ENCODE measurements at regions not wholly inside any gene's neighbourhood (a gene's known extent, or its start where the extent isn't known, plus 50 kb on each side); places are given as distances from the start of the nearest gene placed in this dataset.

DNA sequence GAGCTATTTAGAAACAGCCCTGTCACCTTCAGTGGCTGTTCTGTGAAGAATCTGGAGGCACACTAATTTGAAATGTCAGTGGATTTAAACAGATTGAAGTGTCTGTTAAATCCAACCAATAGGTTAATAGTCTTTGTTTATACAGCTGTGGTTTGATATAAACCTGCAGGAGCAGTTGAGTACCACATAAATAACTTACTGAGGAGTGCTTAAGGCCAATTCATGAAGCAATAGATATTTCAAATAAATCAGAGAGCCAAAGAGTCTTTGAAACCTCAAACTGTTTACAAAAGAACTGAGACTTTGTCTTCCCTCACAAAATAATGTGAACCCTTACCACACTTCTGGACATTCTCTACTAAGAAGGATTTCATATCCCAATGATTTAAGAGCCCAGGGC is 111.9 kb downstream of the FEM1C start:
- H3K4me3 Mint-ChIP-seq: no peak overlapping the region
- H3K27ac Mint-ChIP-seq: no peak overlapping the region
- H3K4me3 ChIP-seq (ENCODE audit: control insufficient read depth in 1 of 2, extremely low read depth in 1 of 2, low read length in 1 of 2): no peak overlapping the region
- H3K27me3 Mint-ChIP-seq: peaks cover 7 to 20% of the 10 kb centered on the region in 2 donors
- no peaks in the 10 kb centered on the region for H3K4me1 ChIP-seq (ENCODE audit: control insufficient read depth in 1 of 2, extremely low read depth in 1 of 2, insufficient read depth in 2 of 2, low read length in 2 of 2)
- H3K27ac ChIP-seq (ENCODE audit: low read length): no peak overlapping the region
- no peaks in the 10 kb centered on the region for H3K4me1 Mint-ChIP-seq
- no peaks in the 10 kb centered on the region for H3K9me3 ChIP-seq
- H3K36me3 ChIP-seq (ENCODE audit: control insufficient read depth in 2 of 2, extremely low read depth in 1 of 2, insufficient read depth in 1 of 2, low read length in 1 of 2): no peaks in the 10 kb centered on the region
- H3K27me3 ChIP-seq (replicated peaks in 1 of 2; ENCODE audit: control insufficient read depth in 2 of 2, extremely low read depth in 1 of 2, insufficient read depth in 2 of 2, low read length in 1 of 2): peaks cover 0 to 2% of the 10 kb centered on the region in 2 experiments
- no peaks in the 10 kb centered on the region for H3K9me3 Mint-ChIP-seq
- POLR2A ChIA-PET: no interaction called here
- H3K36me3 Mint-ChIP-seq: no peaks in the 10 kb centered on the region
- CTCF ChIA-PET: no interaction called here
- ATAC-seq (replicated peaks in 1 of 4) (no peak), DNase-seq (no peak)

DNA sequence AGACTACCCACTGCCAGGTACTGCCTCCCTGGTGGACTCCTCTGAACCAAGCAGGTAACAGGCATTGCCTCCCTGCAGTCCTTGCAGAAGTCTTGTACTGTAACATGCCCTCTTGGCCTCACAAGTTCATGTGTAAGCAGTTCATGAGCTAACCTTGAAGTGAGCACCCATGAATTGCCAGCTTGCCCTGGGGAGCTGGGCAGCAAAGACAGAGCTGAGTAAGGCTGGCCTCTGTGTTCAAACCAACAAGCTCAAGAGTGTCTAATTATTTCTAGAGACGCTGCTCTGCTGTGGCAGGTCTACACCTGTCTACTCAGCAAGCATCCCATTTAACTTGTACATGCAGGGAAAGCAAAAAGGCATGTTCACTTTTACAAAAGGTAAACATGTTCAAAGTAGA is 113.5 kb downstream of the FEM1C start:
- CTCF ChIA-PET: no interaction called here
- no peaks in the 10 kb centered on the region for H3K36me3 Mint-ChIP-seq
- no peaks in the 10 kb centered on the region for H3K36me3 ChIP-seq (ENCODE audit: control insufficient read depth in 2 of 2, extremely low read depth in 1 of 2, insufficient read depth in 1 of 2, low read length in 1 of 2)

DNA sequence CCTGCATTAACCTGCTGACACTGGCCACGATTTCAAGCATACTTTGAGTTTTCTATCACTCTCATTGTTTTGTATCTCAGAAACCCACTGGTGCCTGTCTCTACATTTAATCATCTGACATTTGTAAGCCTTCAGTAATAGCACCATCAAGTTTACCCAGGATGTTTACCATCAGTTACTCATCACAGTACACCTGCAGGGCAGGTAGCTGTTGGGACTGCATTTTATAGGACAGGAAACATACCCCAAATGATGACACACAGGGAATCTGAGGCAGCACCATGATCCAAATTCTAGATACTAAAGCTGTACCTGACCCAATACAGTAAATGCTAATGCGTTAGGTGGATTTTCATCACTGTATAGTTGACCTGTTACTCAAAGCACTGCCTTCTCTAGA is 114.2 kb downstream of the FEM1C start:
- Histone ChIP-seq H3K27ac (ENCODE audit: low read length) (no peak overlapping the region), H3K27me3 (replicated peaks in 1 of 2; ENCODE audit: control insufficient read depth in 2 of 2, extremely low read depth in 1 of 2, insufficient read depth in 2 of 2, low read length in 1 of 2) (peaks cover 0 to 2% of the 10 kb centered on the region in 2 experiments), H3K36me3 (ENCODE audit: control insufficient read depth in 2 of 2, extremely low read depth in 1 of 2, insufficient read depth in 1 of 2, low read length in 1 of 2) (no peaks in the 10 kb centered on the region), H3K4me1 (ENCODE audit: control insufficient read depth in 1 of 2, extremely low read depth in 1 of 2, insufficient read depth in 2 of 2, low read length in 2 of 2) (no peaks in the 10 kb centered on the region), H3K9me3 (no peaks in the 10 kb centered on the region), H3K4me3 (ENCODE audit: control insufficient read depth in 1 of 2, extremely low read depth in 1 of 2, low read length in 1 of 2) (no peak overlapping the region)
- ChIA-PET POLR2A (no interaction called here), CTCF (no interaction called here)
- Mint-ChIP-seq H3K27ac (no peak overlapping the region), H3K27me3 (peaks cover 12 to 20% of the 10 kb centered on the region in 2 donors), H3K9me3 (no peaks in the 10 kb centered on the region), H3K4me3 (no peak overlapping the region), H3K36me3 (no peaks in the 10 kb centered on the region), H3K4me1 (no peaks in the 10 kb centered on the region)
- WGBS (ENCODE audit: insufficient coverage): 73% methylated on average over 1 of the region's 2 CpGs
- ATAC-seq (replicated peaks in 1 of 4): no peak
- DNase-seq: no peak

More for the DNA sequence above, 113.5 kb downstream of the FEM1C start:
- peaks cover 0 to 2% of the 10 kb centered on the region in 2 experiments for H3K27me3 ChIP-seq (replicated peaks in 1 of 2; ENCODE audit: control insufficient read depth in 2 of 2, extremely low read depth in 1 of 2, insufficient read depth in 2 of 2, low read length in 1 of 2)
- no peak for DNase-seq
- H3K4me3 ChIP-seq (ENCODE audit: control insufficient read depth in 1 of 2, extremely low read depth in 1 of 2, low read length in 1 of 2): no peak overlapping the region
- no peaks in the 10 kb centered on the region for H3K9me3 ChIP-seq
- H3K27ac ChIP-seq (ENCODE audit: low read length): no peak overlapping the region
- POLR2A ChIA-PET: no interaction called here
- Mint-ChIP-seq H3K4me1 (no peaks in the 10 kb centered on the region), H3K27ac (no peak overlapping the region), H3K4me3 (no peak overlapping the region), H3K27me3 (peaks cover 9 to 20% of the 10 kb centered on the region in 2 donors), H3K9me3 (no peaks in the 10 kb centered on the region)
- no CpG with 5 or more reads among the region's 1 CpG for WGBS (ENCODE audit: insufficient coverage)
- H3K4me1 ChIP-seq (ENCODE audit: control insufficient read depth in 1 of 2, extremely low read depth in 1 of 2, insufficient read depth in 2 of 2, low read length in 2 of 2): no peaks in the 10 kb centered on the region
- no peak for ATAC-seq (replicated peaks in 1 of 4)

DNA sequence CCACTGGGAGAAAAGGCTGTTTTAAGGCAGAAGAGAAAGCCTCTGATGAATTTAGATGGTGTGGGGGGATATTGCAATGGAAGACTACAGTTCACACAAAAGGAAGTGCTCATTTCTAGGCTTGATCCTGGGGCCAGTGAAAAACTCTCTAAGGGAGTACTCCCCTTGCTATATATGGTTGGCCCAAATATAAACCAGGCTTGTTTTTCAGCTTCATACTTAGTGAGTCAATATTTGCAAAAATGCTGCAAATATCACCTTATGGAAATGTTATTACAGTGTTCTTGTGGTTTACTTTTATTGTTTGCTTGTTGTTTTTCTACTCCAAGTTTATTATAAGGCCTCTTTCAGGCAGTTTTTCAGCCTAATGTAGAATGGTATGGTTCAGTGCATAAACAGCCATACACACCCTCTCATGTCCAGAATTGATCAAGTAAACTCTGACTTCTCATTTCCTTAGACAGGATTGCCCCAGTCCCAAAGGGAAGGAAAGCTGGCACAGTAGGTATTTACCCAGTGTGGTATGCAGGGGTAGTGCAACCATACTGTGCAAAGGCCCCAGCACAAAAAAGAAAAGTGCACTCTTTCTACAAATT is 115.1 kb downstream of the FEM1C start:
- H3K36me3 ChIP-seq (ENCODE audit: control insufficient read depth in 2 of 2, extremely low read depth in 1 of 2, insufficient read depth in 1 of 2, low read length in 1 of 2): no peaks in the 10 kb centered on the region
- POLR2A ChIA-PET: no interaction called here
- H3K4me3 Mint-ChIP-seq: no peak overlapping the region
- ATAC-seq (replicated peaks in 1 of 4): no peak
- H3K27ac Mint-ChIP-seq: no peak overlapping the region
- no peak overlapping the region for H3K4me3 ChIP-seq (ENCODE audit: control insufficient read depth in 1 of 2, extremely low read depth in 1 of 2, low read length in 1 of 2)
- no peaks in the 10 kb centered on the region for H3K9me3 Mint-ChIP-seq
- H3K27me3 ChIP-seq (replicated peaks in 1 of 2; ENCODE audit: control insufficient read depth in 2 of 2, extremely low read depth in 1 of 2, insufficient read depth in 2 of 2, low read length in 1 of 2): peaks cover 0 to 2% of the 10 kb centered on the region in 2 experiments
- no peaks in the 10 kb centered on the region for H3K9me3 ChIP-seq
- H3K27ac ChIP-seq (ENCODE audit: low read length): no peak overlapping the region
- no peaks in the 10 kb centered on the region for H3K36me3 Mint-ChIP-seq
- peaks cover 13 to 17% of the 10 kb centered on the region in 2 donors for H3K27me3 Mint-ChIP-seq
- no peaks in the 10 kb centered on the region for H3K4me1 Mint-ChIP-seq
- CTCF ChIA-PET: no interaction called here
- DNase-seq: no peak
- H3K4me1 ChIP-seq (ENCODE audit: control insufficient read depth in 1 of 2, extremely low read depth in 1 of 2, insufficient read depth in 2 of 2, low read length in 2 of 2): no peaks in the 10 kb centered on the region

DNA sequence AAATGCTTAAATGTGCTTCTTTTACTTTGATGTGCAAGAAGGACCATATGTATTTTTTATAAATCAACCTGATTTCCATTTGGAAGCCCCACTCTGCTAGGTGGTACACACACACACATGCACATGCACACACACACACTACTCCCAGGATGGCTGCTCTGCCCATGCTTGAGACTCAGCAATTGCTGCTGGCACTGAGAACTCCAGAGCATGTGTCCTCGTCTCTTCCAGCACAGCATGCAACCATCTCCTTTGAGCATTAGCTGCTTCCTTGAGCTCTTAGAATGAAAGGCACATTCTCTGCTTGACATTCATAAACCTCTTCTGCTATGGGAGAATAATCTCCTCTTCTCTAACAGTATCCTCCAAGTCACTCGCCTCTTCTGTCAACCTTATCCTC is 115.9 kb downstream of the FEM1C start:
- Histone ChIP-seq H3K9me3 (no peaks in the 10 kb centered on the region), H3K27me3 (replicated peaks in 1 of 2; ENCODE audit: control insufficient read depth in 2 of 2, extremely low read depth in 1 of 2, insufficient read depth in 2 of 2, low read length in 1 of 2) (peaks cover 0 to 4% of the 10 kb centered on the region in 2 experiments), H3K27ac (ENCODE audit: low read length) (no peak overlapping the region), H3K4me1 (ENCODE audit: control insufficient read depth in 1 of 2, extremely low read depth in 1 of 2, insufficient read depth in 2 of 2, low read length in 2 of 2) (no peaks in the 10 kb centered on the region), H3K36me3 (ENCODE audit: control insufficient read depth in 2 of 2, extremely low read depth in 1 of 2, insufficient read depth in 1 of 2, low read length in 1 of 2) (no peaks in the 10 kb centered on the region), H3K4me3 (ENCODE audit: control insufficient read depth in 1 of 2, extremely low read depth in 1 of 2, low read length in 1 of 2) (no peak overlapping the region)
- no peaks in the 10 kb centered on the region for H3K4me1 Mint-ChIP-seq
- H3K27me3 Mint-ChIP-seq: peaks cover 9 to 17% of the 10 kb centered on the region in 2 donors
- no CpG with 5 or more reads among the region's 2 CpGs for WGBS (ENCODE audit: insufficient coverage)
- no peaks in the 10 kb centered on the region for H3K36me3 Mint-ChIP-seq
- ChIA-PET POLR2A (no interaction called here), CTCF (no interaction called here)
- H3K27ac Mint-ChIP-seq: no peak overlapping the region
- H3K9me3 Mint-ChIP-seq: no peaks in the 10 kb centered on the region
- DNase-seq (no peak), ATAC-seq (replicated peaks in 1 of 4) (no peak)
- no peak overlapping the region for H3K4me3 Mint-ChIP-seq

DNA sequence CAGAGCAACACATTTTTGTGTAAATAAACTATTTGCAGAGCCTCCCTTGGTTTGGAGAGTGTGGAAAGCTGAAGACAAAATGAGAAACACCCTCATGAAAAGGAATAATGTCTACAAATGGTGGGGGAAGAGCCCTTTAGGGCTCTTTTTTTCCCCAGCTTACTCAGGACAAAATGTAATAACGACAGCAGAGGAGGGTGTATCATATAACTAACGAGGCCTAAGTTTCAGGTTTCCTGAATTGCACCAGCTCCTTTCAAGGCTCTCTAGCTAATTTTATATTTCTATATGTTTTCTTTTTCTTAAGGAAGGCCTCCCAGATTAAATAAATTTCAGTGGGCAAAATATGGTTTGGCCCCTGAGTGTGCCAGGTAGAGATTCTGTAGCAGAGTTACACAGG is 116.3 kb downstream of the FEM1C start:
- H3K27me3 Mint-ChIP-seq: peaks cover 6 to 17% of the 10 kb centered on the region in 2 donors
- CTCF ChIA-PET: no interaction called here
- WGBS (ENCODE audit: insufficient coverage): no CpG with 5 or more reads among the region's 2 CpGs

DNA sequence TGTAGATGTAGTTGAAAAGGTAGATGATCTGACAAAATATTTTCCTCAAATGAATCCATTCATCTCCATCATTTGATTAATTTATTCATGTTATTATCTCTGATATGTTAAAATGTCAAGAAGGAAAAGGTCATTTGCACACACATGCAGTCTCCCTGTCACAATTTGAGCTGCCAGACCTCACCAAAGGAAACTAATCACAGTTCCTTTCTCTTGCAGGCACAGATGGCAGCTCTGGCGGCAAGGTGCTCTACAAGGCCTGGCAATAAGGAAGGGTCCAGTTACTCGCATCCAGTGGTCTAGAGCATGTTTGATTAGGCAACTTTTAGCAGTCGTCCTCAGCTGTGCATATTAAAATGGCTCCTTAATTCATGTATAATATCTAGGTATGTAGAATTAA is 120.1 kb downstream of the FEM1C start:
- H3K9me3 Mint-ChIP-seq: no peaks in the 10 kb centered on the region
- H3K27ac ChIP-seq (ENCODE audit: low read length): no peak overlapping the region
- no peaks in the 10 kb centered on the region for H3K4me1 ChIP-seq (ENCODE audit: control insufficient read depth in 1 of 2, extremely low read depth in 1 of 2, insufficient read depth in 2 of 2, low read length in 2 of 2)
- H3K4me3 ChIP-seq (ENCODE audit: control insufficient read depth in 1 of 2, extremely low read depth in 1 of 2, low read length in 1 of 2): no peak overlapping the region
- ChIA-PET CTCF (no interaction called here), POLR2A (no interaction called here)
- DNase-seq: no peak
- H3K27me3 Mint-ChIP-seq: peaks cover 9 to 10% of the 10 kb centered on the region in 2 donors
- WGBS (ENCODE audit: insufficient coverage): 100% methylated on average over 2 of the region's 3 CpGs
- H3K4me1 Mint-ChIP-seq: no peaks in the 10 kb centered on the region
- H3K36me3 Mint-ChIP-seq: no peaks in the 10 kb centered on the region
- ATAC-seq (replicated peaks in 1 of 4): no peak
- peaks cover 0 to 2% of the 10 kb centered on the region in 2 experiments for H3K27me3 ChIP-seq (replicated peaks in 1 of 2; ENCODE audit: control insufficient read depth in 2 of 2, extremely low read depth in 1 of 2, insufficient read depth in 2 of 2, low read length in 1 of 2)
- no peaks in the 10 kb centered on the region for H3K9me3 ChIP-seq
- H3K27ac Mint-ChIP-seq: no peak overlapping the region
- H3K4me3 Mint-ChIP-seq: no peak overlapping the region
- H3K36me3 ChIP-seq (ENCODE audit: control insufficient read depth in 2 of 2, extremely low read depth in 1 of 2, insufficient read depth in 1 of 2, low read length in 1 of 2): no peaks in the 10 kb centered on the region

More for the DNA sequence above, 116.3 kb downstream of the FEM1C start:
- Histone ChIP-seq H3K27ac (ENCODE audit: low read length) (no peak overlapping the region), H3K4me3 (ENCODE audit: control insufficient read depth in 1 of 2, extremely low read depth in 1 of 2, low read length in 1 of 2) (no peak overlapping the region), H3K9me3 (no peaks in the 10 kb centered on the region), H3K27me3 (replicated peaks in 1 of 2; ENCODE audit: control insufficient read depth in 2 of 2, extremely low read depth in 1 of 2, insufficient read depth in 2 of 2, low read length in 1 of 2) (peaks cover 0 to 4% of the 10 kb centered on the region in 2 experiments), H3K36me3 (ENCODE audit: control insufficient read depth in 2 of 2, extremely low read depth in 1 of 2, insufficient read depth in 1 of 2, low read length in 1 of 2) (no peaks in the 10 kb centered on the region), H3K4me1 (ENCODE audit: control insufficient read depth in 1 of 2, extremely low read depth in 1 of 2, insufficient read depth in 2 of 2, low read length in 2 of 2) (no peaks in the 10 kb centered on the region)
- Mint-ChIP-seq H3K4me1 (no peaks in the 10 kb centered on the region), H3K9me3 (no peaks in the 10 kb centered on the region), H3K4me3 (no peak overlapping the region), H3K36me3 (no peaks in the 10 kb centered on the region), H3K27ac (no peak overlapping the region)
- POLR2A ChIA-PET: no interaction called here
- no peak for DNase-seq
- no peak for ATAC-seq (replicated peaks in 1 of 4)

All from T-cell (primary cell).